HG03571 (cell line): ENCODE measurements at regions not wholly inside any gene's neighbourhood (a gene's known extent, or its start where the extent isn't known, plus 50 kb on each side); places are given as distances from the start of the nearest gene placed in this dataset.

ENCODE experiments used
- ATAC-seq: cut with Tn5 transposase; IDR thresholded peaks from one replicate; pipeline ENCODE4 v1.9.1; 2021; ENCODE audit not compliant: unreplicated experiment

DNA sequence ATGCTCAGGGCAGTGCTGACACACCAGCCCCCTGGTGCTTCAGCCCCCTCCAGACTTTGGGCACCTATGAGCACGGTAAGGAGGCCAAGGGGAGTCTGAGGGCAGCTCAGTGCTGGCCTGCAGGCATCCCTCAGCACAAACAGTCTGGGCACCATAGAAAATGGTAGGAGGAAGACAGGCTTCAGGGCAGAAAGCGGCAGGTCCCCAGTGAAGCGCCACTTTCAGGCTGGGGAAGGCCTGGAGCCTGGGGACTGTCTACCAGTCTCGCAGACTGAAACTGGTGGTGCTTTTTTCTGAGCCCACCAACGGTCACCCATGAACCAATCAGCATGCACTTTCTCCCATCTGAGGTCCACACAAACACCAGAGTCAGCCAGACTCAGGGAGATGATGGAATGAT, 1074.7 kb downstream of the PCDH18 start:
- no peak for ATAC-seq

DNA sequence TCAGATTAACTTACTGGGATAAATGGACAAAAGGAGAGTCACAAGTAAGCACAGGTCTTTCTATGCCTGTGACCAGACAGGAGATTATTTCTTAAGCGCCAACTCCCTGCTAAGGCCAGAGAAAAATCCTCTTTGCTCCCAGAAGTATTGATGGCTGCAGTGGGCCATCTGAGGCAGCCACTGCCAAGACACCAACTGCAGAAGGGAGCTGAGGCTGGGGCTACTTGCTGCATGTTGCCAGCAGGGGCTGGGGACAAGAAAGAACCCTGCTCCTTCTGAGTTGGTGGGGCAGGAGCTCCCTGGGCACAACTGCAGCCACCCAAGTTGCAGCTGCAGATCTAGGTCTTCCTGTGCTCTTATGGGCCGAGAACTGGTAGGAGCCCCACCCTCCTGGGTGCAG, 1075.3 kb downstream of the PCDH18 start:
- no peak for ATAC-seq

DNA sequence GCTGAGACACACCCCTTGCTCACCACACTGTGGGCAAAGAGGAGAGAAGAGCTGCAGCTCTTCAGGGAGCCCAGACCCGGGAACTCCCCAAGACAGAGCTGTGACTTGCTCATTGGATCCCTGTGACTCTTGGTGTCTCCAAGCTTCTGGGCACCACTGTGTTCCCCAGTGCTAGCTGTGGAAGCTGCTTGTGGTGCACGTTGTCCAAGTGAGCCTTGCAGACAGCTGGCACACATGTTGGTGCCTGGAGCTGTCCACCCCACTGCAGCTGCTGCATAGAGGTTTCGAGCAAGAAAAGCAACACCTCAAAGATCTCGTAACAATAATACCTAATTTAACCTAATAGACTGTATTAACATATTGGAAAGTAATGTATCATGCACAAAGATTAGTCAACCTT, 1089.3 kb downstream of the PCDH18 start:
- ATAC-seq: no peak

DNA sequence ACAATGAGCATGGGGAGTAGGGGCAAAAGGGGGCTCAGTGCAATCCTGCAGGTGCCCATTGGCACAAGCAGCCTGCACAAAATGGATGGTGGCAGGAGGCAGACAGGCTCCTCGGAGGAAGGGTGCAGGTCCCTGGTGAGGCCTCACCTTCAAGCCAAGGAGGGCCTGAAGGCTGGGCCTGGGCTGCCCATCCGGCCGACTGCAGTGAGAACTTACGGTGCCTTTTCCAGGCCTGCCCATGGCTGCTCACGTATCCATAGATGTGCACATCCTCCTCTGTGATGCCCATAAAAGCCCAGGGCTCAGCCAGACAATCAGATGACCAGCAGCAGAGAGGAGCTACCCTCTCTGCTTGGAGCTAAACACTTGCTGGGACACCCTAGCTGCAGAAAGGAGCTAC, 1089.8 kb downstream of the PCDH18 start:
- ATAC-seq: no peak

DNA sequence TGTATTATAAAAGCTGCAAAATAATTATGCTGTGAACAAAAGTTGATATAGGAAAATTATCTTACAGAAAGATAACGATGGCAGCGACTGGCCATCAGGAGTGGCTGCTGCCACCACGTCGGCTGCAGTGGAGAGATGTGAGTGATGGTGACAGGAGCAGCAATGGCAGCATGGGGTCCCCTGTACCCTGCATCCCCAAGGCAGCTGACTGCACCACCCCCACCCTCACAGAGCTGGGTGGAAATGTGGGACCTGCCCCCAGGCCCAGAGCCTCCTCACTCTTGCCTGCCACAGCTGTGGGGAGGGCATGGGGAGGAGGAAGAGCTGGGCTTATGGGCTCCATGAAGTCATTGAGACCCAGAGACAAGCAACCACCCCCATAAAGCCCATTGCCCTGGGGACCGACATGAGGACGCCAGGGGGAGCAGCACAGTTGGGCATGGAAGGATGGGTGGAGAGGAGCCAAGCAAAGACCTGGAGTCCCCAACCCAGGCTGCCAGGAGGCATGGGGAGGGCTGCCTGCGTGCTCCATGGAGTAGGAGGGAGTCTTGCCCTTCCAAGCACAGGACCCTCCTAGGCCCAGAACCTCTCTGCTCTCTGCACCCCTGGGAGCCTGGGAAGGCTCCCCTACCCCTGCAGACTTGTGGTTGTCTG, 1090.5 kb downstream of the PCDH18 start:
- no peak for ATAC-seq

DNA sequence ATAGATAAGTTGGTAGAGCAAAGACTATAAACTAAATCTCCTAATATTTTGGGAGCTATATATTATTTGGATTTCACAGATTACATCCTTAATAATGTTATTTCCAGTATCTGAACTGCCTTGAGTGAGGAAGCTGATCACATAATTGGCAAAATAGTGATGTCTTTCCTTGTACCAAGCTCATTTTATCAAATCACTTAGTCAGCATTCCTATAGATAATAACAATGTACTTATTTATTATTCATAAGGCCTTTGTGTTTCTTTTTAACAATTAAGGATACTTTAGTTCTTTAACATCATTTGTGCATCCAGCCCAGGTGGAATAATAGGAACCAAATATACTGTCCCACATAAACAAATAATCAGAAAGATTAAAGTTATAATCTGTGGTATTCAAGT, 1093.6 kb downstream of the PCDH18 start:
- ATAC-seq: no peak

DNA sequence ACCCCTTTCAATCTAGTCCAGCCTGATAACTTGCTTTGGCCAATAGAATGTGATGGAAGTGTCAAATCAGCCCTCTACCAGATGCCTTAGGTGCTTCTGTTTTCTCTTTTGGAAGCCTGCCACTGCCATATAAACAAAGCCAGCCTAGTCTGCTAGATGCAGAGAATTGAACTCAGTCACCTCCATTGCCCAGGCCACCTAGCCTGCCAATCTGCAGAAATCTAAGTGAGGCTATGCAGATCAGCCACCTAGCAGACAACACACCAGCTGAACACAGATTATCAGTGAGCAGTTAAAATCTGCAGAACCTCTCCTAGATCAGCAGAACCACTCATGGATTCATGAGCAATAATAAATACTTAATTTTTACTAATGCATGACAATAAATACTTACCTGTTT, 1108.2 kb downstream of the PCDH18 start:
- ATAC-seq: no peak

DNA sequence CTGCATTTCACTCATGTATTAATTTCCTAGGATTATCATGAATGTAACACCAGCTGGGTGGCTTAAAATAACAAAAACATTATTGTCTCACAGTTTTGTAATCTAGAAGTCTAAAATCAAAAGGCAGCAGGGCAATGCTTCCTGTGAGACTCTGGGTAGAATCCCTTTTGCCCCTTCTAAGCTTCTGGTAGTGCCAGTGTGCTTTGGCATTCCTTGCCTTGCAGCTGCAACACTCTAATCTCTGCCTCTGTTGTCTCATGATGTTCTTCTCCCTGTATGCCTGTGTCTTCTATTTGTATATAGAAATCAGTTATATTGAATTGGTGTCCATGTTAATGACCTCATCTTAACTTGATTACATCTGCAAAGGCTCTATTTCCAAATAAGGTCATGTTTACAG, 1117.3 kb downstream of the PCDH18 start:
- no peak for ATAC-seq

DNA sequence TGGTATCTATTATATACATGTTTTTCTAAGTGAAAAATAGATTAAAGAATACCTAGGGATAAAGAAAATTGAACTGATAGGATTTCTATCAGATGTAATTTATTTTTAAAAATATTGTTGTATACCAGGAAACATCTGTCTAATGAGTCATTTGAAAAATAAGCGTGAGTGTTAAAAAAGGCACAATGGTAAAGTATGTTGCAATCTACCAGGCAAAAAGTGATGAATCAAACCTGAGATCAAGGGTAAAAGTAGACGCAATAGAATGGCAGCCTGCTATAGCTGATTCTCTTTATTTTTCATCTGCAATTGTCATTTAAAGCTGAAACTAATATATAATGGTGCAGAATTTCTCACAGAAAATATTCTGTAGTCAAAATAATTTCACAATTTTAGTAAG, 1119.6 kb downstream of the PCDH18 start:
- ATAC-seq: no peak

DNA sequence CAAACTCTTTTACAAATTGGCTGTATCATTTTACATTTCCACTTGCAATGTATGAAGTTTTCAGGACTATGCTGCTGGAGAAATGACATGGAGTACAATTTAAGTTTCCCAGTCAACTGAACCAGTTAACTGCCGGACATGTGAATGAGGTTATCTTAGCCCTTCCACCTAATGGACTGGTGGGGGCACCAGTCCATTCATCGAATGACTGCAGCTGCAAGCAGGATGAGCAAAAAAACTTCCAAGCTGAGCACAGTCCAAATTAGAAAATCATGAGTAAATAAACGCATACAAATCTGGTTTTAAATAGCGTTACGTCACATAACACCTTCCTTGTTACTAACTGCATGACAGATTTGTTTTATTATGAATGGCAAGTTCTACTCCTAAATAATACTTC, 1131.5 kb downstream of the PCDH18 start:
- no peak for ATAC-seq

DNA sequence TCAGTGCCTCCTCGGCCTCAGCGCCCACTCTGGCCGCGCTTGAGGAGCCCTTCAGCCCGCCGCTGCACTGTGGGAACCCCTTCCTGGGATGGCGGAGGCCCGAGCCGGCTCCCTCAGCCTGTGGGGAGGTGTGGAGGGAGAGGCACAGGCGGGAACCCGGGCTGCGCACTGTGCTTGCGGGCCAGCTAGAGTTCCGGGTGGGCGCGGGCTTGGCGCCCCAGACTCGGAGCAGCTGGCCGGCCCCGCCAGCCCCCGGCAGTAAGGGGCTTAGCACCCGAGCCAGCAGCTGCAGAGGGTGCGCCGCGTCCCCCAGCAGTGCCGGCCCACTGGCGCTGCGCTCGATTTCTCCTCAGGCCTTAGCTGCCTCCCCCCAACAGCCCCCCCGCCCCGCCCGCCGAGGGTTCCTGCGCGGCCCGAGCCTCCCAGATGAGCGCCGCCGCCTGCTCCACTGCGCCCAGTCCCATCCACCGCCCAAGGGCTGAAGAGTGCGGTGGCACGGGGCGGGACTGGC, 1137.0 kb downstream of the PCDH18 start:
- no peak for ATAC-seq

DNA sequence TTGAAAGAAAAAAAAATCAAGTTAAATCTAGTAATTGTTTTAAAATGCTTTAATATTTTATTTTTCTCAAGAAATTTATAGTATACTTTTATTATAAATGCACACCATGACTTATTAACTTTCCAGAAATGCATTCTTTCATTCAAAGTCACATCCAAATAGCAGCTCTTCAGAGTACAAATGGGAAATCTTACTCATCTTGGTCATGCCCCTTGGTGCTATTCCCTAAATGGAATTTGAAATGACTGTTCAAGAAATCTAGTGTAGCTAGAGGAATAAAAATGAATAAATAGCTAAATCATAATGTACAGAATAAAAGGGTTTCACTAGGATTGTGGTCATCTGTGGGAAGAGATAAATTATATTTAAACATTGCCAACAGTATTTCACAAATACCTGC, 1139.7 kb downstream of the PCDH18 start:
- no peak for ATAC-seq

DNA sequence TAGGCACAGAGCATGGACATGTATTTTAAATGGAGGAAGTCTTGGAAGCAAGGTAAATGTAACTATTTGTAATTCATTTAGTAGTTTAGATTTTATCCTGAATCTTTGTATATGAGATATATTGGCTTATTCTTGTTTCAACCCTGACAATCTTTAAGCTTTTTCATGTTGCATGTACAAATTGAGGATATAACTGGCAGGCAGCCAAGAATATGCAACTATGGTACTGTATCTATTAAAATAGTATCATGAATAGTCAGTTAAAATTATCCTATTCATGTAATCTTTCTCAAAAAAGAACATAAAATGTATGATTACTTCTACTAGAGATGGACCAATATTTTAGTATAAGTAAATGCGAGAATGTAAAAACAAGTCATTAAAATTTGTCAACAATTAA, 1141.5 kb downstream of the PCDH18 start:
- ATAC-seq: no peak

DNA sequence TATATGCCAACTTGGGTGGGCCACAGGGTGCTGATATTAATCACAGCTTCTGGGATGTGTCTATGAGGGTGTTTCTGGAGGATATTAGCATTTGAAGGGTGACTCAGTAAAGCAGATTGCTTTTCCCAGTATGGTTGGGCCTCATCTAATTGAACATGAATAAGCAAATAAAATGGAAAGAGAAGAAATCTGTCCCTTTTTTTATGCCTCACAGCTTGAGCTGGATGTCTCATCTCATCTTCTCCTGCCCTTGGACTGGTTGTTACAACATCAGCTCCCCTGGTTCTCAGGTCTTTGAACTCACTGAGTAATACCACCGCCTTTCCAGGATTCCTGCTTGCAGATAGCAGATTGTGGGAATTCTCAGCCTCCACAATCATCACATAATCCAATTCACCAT, 1149.2 kb downstream of the PCDH18 start:
- no peak for ATAC-seq

DNA sequence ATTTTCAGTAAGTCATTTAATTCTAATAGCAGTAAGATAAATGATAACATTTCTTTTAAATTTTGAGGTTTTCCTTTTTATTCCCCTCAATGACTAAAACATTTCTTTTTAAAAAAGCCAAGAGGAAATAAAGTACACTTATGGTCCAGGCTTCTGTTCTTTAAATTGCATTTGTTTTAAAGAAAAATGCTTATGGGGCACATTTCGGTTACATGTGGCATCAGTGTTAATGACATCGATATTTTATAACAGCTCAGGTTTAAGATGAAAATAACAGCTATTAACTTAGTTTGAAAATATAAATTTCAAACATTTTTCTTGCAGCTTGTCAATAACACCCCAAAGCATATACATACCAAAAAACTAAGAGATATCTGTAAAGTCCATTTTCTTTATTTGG, 1161.1 kb downstream of the PCDH18 start:
- no peak for ATAC-seq

DNA sequence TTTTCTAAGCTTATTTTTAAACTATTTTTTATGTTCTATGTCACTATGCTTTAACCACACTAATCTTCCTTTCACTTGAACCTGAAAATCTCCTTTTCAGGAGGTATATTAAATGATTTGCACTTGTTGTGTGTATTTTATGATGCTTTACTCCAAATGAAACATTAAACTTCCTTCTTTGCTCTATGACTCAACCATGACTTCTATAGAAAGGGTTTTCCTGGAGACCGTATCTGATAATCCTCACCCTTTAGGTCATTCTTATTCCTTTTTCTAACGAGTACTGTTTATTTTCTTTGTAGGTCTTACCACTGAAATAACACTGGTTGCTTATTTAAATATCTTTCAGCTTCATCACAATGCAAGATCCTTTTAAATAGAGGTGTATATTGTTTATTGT, 1163.2 kb downstream of the PCDH18 start:
- ATAC-seq: no peak

DNA sequence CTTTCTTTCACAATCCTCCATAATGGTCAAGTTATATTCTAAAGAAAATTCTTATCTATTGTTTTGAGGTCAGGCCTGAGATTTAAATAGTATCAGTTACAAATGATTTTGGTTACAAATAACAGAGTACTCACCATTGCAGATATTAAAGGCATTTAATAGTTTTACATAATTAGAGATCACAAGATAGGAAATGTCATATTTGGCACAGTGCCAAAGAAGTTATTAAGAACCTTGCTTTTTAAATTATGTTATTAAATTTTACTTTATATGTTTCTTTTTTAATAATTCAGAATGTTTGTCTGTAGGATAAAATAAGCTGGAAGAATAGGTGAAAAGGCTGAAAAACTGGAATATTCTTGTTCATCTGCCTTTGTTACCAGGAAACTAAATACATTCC, 1174.7 kb downstream of the PCDH18 start:
- no peak for ATAC-seq

DNA sequence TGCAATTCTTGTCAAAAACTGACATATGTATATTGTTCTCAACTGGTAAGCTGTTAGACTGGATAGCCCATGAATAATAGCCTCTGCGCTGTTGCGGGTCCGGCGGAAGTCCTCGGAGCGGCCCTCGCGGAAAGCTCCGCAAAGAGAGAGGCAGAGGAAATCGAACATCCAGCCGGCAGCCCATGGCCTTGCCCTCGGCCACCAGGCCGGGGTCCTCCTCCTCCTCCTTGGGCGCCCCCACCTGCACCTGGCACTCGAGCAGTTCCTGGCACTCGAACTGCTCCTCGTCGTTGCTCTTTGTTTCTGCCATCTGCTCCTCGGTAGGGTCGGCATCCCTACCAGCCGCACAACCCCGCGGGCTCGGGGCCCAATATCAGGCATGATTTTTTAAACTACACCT, 1176.3 kb downstream of the PCDH18 start:
- ATAC-seq: no peak

DNA sequence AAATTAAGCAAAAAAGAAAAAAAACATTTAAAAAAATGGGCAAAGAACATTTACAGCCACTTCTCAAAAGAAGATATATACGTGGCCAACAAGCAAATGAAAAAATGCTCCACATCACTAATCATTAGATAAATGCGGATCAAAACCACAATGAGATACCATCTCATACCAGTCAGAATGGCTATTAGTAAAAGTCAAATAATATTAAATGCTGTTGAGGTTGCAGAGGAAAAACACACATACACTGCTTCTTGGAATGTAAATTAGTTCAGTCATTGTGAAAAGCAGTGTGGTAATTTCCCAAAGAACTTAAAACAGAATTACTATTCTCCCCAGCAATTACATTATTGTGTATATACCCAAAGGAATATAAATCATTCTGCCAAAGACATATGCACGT, 1189.0 kb downstream of the PCDH18 start:
- no peak for ATAC-seq

DNA sequence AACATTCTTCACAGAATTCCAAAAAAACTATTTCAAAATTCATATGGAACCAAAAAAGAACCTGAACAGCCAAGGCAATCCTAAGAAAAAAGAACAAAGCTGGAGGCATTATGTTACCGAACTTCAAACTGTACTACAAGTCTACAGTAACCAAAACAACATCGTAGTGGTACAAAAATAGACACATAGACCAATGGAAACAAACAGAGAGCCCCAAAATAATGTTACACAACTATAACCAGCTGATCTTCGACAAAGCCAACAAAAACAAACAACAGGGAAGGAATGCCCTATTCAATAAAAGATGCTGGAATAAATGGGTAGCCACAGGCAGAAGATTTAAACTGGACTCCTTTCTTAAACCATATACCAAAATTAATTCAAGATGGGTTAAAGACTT, 1189.6 kb downstream of the PCDH18 start:
- ATAC-seq: no peak

DNA sequence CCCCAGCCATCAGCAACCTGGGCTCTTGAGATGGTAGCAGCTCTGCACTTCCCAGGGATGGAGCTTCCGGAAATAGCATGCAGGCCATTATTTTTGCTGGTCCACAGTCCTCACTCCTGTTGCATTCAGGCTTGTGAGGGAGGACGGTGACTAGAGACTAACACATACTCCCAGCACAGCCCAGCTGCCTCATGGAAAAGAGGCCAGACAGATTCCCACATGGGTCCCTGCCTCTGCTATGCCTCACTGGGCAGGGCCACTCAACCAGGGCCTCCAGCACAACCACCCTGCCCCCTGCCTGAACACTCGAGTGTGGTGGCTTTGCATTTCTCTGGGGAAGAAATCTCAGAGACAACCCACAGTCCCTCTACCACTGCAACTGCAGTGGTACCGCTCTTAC, 1195.1 kb downstream of the PCDH18 start:
- ATAC-seq: no peak

DNA sequence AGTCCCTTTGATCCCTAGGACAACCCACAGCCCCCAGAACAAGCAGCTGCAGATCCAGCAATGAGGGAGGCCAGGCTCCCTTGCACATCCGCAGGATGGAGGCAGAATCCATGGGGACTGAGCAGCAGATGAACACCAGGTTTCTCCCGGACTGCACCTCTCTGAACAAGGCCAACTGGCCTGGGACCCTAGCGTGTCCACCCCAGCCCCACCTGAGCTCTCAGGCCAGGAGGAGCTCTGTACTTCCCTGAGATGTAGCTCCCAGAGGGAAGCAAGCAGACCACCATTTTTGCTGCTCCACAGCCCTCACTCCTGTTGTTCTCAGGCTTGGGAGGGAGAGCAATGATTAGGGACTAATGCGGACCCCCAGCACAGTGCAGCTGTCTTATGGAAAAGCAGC, 1195.8 kb downstream of the PCDH18 start:
- ATAC-seq: no peak

DNA sequence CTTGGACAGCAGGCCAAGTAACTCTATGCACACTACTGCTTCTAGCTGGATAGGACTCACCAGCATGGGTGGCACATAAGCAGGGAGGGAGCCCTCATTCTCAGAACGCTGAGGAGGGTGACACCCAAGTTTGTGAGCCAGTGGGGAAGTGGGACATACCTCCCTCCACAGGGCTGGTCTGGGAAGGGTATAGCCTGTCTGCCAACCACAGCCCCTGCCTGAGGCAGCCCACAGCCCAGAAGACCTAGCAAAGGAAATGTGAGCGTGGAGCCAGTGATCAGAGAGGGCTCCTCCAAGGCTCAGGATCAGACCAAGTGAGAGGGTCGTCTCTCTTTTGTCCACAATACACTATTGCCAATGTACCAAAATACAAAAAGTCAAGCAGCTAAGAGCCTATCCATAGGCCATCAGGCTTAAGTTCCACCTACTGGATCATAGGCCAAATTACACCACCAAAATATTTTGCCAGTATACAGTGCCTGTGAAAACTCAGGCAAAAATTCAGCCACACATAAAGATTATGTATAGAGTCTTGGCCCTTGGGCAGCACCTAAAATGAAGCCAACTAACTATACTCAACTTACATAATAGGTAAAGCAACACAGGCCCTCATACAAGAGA, 1203.1 kb downstream of the PCDH18 start:
- ATAC-seq: no peak
